ENCODE measurements at regions not wholly inside any gene's neighbourhood (a gene's known extent, or its start where the extent isn't known, plus 50 kb on each side); places are given as distances from the start of the nearest gene placed in this dataset.

- DNase-seq: no peak
These were observed 411.2 kb upstream of the ETAA1 start for GRCh38 chr2:66985906-66986305.

GRCh38 chr2:66987733-66988132 is 409.4 kb upstream of the ETAA1 start:
- DNase-seq: no peak

- DNase-seq: no peak
These were observed 402.5 kb upstream of the ETAA1 start for GRCh38 chr2:66994654-66995053.

- DNase-seq: no peak
These were observed 401.5 kb upstream of the ETAA1 start for GRCh38 chr2:66995636-66996035.

- no peak for DNase-seq
These were observed 394.3 kb upstream of the ETAA1 start for GRCh38 chr2:67002618-67003371.

- DNase-seq: no peak
These were observed 390.7 kb upstream of the ETAA1 start for GRCh38 chr2:67006373-67006960.

- DNase-seq: no peak
These were observed 389.0 kb upstream of the ETAA1 start for GRCh38 chr2:67008155-67008554.

GRCh38 chr2:67012165-67012564 is 385.0 kb upstream of the ETAA1 start:
- no peak for DNase-seq

- DNase-seq: no peak
These were observed 383.3 kb upstream of the ETAA1 start for GRCh38 chr2:67013821-67014220.

GRCh38 chr2:67015681-67016080 is 381.5 kb upstream of the ETAA1 start:
- no peak for DNase-seq

GRCh38 chr2:67018301-67018700 is 378.8 kb upstream of the ETAA1 start:
- DNase-seq: no peak

- no peak for DNase-seq
These were observed 365.1 kb upstream of the ETAA1 start for GRCh38 chr2:67032076-67032475.

GRCh38 chr2:67036444-67036843 is 360.7 kb upstream of the ETAA1 start:
- DNase-seq: no peak

GRCh38 chr2:67037655-67038054 is 359.5 kb upstream of the ETAA1 start:
- no peak for DNase-seq

GRCh38 chr2:67038195-67038594 is 358.9 kb upstream of the ETAA1 start:
- DNase-seq: no peak

- DNase-seq: no peak
These were observed 358.1 kb upstream of the ETAA1 start for GRCh38 chr2:67039058-67039457.

GRCh38 chr2:67039517-67040103 is 357.5 kb upstream of the ETAA1 start:
- DNase-seq: no peak

- no peak for DNase-seq
These were observed 356.1 kb upstream of the ETAA1 start for GRCh38 chr2:67041051-67041450.

- DNase-seq: no peak
These were observed 353.2 kb upstream of the ETAA1 start for GRCh38 chr2:67043781-67044478.

- no peak for DNase-seq
These were observed 350.5 kb upstream of the ETAA1 start for GRCh38 chr2:67046591-67046990.

GRCh38 chr2:67048314-67048713 is 348.8 kb upstream of the ETAA1 start:
- DNase-seq: no peak

GRCh38 chr2:67050622-67051021 is 346.5 kb upstream of the ETAA1 start:
- DNase-seq: no peak

GRCh38 chr2:67054728-67055127 is 342.4 kb upstream of the ETAA1 start:
- DNase-seq: no peak
